SIG-M5 treated with dmso at 0.1 percent for 504 hours (cell line): ENCODE measurements at regions not wholly inside any gene's neighbourhood (a gene's known extent, or its start where the extent isn't known, plus 50 kb on each side); places are given as distances from the start of the nearest gene placed in this dataset.

ENCODE experiments used
- DNase-seq: peaks from one replicate; lab custom pipeline; 2025; ENCODE audit not compliant: unreplicated experiment; lab: John Stamatoyannopoulos, UW

DNA sequence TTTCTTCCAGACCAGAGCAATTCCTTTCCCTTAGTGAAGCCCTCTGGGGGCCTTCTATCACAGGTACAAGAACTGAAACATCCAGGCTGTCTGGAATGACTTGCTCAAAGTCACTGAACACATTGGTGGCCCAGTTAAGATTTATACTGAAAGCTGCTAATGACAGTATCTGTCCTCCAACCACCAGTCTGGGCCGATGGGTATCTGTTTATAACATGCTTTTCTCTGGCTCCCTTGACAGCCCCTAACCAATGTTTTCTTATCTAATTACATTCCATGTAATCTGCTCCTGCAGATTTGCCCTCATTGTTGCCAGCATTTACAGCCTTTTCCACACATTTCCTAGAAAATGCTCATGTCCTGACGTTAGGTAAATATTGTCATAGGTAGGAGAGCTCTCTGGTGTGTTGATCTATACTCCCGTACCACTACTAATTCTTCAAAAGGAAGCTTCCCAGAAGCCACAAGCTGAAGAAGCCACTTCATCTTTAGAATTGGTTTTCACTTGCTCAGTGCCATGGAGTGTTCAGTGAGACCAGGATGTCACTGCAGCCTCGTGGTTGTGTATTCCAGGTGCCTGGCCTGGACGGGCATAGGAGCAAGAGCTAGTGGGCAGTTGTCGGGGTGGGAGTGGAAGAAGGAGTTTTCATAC, 163.9 kb downstream of the TSEN15 start:
- DNase-seq = no peak

DNA sequence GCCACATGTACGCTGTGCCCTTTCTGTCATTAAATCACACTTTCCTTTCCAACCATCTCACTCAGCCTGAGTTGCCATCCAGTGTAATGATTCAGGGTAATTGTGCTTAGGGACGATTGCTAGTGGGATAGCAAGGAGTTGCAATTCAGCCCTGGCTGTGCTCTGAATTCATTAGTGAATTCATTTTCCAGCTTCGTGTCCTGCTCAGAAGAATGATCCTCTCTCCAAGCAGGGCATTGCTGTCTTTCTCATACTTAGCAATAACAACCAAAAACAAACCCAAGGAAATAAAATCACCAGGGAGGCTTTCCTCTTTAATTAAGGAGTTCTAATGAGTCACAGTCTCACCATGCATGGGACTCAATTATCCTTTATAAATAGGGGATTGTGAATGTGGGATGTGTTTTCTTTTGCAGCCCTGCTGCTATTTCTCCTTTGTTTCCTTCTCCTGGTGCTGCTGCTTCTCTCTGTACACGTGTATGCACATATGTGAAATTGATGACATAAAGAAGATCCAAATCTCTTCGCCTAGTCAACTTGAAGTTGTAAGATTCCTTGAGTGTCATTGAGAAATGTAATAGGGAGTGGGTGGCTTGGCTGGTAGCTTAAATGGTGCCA, 167.0 kb downstream of the TSEN15 start:
- no peak for DNase-seq

DNA sequence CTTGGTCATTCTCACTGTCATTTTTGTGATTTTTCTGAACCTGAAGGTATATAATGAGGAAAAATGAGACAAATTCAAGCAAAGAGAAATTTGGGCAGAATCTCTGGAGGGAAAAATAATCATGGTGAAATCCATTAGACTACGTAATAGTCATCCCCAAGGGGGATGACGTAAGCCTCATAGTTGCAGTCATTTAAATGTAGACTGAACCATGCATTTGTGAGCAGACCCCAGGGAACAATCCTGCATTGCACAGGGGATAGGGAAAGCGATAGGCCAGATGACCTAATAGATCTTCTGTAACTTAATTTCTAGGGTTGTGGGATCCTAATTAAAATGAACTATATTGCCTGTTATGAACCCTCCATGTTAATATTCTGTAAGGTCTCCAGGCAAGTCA, 167.4 kb upstream of the C1orf21 start:
- no peak for DNase-seq

DNA sequence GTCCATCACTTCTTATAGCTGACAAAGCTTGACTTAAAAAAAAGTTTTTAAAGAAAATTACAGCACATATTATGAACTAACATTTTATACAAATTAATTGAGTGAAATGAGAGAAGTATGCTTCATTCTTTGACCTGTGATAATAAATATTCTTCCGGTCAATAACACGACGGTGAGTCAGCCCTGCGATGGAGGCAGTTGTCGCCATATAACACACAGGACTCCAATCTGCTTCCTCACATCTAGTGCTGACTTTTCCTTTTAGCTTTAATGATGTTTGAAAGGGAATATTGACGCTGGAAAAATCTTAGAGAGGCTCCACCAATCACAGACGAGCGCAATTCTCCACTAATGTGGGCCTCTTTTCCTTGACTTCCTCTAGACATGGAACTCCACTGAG, 166.9 kb upstream of the C1orf21 start:
- DNase-seq = no peak

DNA sequence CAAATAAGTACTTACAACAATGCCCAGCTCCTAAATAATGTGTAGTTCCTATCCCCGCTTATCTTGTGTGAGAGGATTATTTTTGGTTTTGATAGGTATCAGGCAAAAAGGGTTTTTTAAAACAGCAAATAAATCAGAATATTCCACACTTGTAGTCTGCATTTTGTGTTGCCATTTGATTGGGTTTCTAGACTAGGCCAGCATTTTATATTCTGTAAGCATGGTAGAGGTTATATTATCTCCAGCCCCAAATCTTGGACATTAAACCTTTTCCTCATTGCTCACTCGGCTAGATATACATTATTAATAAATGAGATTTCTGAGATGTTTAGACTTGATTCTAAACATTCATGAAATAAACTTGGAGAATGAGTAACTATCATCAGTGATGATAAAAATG, 165.7 kb upstream of the C1orf21 start:
- DNase-seq = no peak

DNA sequence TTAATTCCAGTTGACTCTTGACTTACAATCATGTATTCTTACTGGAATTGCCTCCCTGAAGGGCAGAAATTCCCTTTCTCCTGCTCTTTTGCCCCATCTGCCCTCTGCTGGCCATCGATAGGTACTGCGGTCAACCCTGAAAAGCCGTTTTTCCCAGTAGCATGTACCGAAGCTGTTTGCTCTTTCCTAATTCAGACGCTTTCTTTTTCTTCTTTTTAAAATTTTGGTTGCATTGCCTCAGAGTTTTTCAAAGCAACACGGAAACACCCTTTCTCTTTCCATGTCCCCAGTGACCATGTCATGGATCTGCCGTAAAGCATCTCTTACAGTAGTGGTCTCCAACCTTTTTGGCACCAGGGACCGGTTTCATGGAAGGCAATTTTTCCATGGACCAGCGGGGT, 164.2 kb upstream of the C1orf21 start:
- DNase-seq = peak; percentile 58

DNA sequence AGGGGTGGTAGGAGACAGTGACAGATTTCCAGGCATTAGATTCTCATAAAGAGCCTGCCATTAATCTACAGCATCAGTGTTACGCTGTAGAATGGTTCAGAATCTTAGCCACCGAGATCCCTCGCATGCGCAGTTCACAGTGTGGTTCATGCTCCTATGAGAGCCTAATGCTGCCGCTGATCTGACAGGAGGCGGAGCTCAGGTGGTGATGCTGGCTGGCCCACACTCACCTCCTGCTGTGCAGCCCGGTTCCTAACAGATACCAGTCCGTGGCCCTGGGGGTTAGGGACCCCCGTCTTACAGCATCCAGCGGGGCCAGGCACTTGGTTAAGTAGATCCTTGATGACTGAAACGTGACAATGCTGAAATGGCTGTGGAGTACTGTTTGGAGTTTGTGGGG, 163.6 kb upstream of the C1orf21 start:
- no peak for DNase-seq

DNA sequence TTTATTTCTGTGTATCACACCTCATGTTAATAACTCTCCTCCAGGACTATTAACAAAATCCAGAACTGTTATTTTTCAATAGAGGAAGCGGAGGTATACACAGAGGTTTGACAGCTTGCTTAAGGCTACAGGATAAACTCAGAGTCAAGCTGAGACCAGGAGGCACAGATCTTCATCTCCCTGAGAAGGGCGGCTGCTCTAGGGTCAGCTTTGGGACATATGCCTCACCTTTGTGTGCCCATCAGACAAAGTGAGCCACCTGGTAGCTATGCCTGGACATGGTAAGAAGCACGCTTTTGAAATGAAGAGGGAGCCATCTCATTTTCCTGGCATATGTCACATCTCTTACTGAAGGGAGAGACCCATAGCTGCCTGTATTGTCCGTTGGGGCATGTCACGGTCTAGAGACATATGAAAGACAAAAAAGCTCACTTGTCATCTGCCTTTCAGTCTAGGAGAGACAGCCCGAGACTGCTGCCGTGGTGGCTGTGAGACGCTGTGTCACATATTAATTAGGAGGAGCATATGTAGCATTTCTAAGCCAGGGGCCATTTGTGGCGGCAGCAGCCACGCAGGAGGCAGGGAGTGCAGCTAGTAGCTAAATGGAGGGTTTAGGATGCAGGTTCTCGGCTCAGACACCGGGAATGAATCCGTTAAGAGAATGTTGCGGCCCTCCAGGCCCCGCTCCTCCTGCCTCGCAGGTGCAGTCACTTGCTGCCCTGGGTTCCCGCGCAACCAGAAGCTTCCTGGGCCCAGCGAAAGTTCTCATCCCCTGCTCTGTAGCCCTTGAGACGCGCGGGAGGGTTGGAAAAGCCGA, 161.3 kb upstream of the C1orf21 start:
- no peak for DNase-seq

DNA sequence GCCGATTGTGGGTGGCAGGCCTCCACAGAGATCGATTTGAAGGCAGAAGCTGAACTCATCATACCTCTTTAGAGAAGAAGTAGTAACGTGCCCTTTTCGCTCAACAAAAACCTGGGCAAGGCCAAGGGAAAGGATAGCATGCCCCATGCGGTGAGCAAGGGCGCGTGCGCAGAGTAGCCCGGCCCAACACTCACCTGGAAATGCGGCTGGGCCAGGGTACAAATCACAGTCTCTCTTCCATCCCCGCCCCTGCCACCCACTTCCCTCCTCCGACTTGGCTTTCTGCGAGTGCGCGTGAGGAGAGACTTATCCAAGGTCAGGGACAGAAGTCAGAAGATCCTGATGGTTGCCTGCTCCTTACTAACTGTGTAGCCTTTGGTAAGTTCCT, 160.7 kb upstream of the C1orf21 start:
- DNase-seq = no peak

DNA sequence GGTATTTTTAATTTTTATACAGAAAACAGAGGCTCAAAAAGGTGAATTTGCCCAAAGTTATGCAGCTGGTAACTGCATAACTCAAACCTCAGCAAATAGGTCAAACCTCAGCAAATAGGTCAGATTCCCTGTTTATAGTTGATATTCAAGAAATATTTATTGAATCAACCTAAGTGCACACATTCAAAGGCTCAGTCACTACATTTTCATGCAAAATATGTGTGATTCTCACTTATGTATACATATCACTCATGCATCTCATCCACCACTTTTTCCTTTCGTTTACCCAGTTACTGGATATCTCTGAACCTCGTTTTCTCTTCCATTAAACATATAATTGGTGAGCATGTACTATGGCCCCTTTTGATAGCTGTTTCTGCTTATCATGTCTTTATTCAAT, 158.3 kb upstream of the C1orf21 start:
- DNase-seq = no peak

DNA sequence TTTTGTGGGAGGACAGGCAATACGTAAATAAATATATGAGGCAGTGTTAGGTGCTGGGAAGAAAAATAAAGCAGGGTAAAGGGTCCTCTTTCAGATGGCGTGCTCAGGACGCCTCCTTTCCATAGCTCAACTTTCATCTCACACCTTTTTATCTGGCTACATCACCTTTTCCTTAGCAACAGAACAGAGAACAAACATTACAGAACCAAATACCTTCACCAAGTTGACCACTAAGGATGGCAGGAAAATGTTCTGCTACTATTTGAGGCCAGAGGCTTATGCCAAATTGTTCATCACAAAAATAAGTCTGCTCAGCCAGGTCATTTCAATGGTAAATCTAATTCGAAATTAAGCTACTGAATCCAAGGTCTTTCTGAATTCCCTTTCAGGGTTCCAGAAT, 149.2 kb upstream of the C1orf21 start:
- DNase-seq = no peak

GRCh38 chr1:184241446-184241845, 145.4 kb upstream of the C1orf21 start:
- no peak for DNase-seq

- no peak for DNase-seq
Measured at GRCh38 chr1:184242507-184242943, 144.3 kb upstream of the C1orf21 start.

- no peak for DNase-seq
Measured at GRCh38 chr1:184244962-184245361, 141.9 kb upstream of the C1orf21 start.

- no peak for DNase-seq
Measured at GRCh38 chr1:184247671-184248070, 139.2 kb upstream of the C1orf21 start.

DNA sequence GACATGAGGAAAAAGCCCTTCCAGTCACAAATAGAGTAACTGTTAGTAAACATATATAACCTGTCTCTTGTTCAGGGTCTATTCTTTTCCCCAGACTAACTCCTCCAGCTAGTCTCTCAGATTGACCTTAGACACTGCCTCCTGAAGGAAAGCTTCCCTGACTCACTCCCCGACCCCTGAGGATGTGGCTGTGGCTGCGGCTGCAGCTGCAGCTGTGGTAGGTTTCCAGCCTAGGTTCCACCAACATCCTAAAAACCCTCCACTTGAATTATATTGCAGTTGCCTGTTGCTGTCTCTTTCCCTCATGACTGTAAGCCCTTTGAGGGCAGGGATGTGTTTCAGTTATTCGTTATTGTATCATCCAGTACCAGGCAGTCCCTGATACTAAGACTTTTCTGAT, 132.9 kb upstream of the C1orf21 start:
- no peak for DNase-seq

GRCh38 chr1:184254849-184255248, 132.0 kb upstream of the C1orf21 start:
- DNase-seq = no peak

DNA sequence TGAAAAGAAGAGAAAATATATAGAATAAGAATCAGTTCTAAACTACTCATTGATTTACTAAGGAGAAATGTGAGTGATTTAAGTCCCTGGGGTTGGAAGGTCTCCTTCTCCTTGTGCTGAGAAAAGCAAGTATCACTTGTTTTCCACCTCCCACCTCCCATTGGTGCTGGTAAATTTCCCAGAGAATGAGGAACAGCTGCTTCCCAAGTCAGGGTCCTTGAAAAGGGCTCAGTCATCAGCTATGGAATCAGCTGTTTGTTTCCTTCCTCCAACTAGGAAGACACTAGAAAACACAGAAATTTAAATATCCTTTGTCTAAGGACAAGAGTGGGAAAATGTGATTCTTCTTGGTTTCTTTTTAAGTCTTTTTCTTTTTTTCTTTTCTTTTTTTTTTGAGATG, 131.3 kb upstream of the C1orf21 start:
- no peak for DNase-seq

DNA sequence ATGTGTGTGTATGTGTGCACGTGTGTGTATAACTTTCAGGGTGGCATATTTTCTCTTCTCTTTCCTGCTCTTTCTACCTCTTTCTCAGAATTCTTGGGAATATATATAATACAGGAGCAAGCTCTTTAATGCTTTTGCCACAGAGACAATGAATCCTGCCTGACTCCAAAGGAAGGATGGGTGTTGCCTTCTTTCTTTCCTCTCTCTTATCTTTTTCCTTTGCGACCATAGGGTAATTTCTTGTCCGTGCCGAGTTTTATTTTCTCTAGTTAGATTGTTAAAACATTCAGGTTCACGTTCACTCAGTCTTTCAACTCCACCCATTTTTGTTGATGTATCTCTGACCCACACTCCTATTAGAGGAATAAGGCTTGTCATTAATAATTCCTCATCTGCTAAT, 129.0 kb upstream of the C1orf21 start:
- DNase-seq = no peak

- DNase-seq = no peak
Measured at GRCh38 chr1:184258525-184258924, 128.3 kb upstream of the C1orf21 start.

GRCh38 chr1:184260382-184260781, 126.4 kb upstream of the C1orf21 start:
- no peak for DNase-seq

DNA sequence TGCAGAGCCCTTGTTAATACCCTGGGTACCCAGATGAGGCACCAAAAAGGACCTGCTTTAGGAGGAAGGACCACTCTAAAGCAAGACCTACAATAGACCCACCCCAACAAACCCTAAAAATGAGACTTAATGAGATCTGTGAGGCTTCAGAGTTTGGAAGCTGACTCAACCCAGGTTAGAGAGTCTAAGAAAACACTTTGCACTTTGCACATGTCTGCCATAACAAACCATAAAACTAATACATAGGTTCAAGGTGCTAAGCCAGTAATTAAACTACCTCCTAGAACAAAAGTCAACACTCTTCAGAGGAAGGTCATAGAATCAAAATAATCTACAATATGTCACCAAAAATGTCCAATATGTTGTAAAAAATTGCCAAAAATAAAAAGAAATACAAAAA, 124.7 kb upstream of the C1orf21 start:
- DNase-seq = no peak
